ENCODE measurements at regions not wholly inside any gene's neighbourhood (a gene's known extent, or its start where the extent isn't known, plus 50 kb on each side); places are given as distances from the start of the nearest gene placed in this dataset.

DNA sequence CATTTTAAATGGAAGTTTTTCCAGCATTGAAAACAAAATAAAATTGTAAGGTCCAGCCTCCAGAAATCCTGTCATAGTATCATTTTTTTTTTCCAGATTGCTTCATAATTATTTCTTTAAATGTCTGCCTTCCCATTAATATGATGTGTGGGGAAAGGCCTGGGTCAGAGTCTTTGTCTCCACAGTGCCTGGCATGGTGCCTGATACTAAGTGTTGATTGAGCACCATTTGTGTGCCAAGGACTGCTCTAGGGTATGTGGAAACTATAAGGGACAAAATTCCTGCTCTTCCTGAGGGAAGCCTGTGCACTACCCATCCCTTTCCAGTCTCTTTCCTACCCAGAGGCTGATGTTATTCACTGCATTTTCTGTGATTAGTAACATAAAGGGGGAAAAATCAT, 53.1 kb upstream of the BEND4 start:
- DNase-seq (ENCODE audit: low read depth): no peak
- TF ChIP-seq CTCF (IDR thresholded peaks at IDR 0.05; ENCODE audit: low read depth, low read length, missing control alignments): no peak
- H3K4me3 ChIP-seq (ENCODE audit: low read depth, low read length): no peak overlapping the region

DNA sequence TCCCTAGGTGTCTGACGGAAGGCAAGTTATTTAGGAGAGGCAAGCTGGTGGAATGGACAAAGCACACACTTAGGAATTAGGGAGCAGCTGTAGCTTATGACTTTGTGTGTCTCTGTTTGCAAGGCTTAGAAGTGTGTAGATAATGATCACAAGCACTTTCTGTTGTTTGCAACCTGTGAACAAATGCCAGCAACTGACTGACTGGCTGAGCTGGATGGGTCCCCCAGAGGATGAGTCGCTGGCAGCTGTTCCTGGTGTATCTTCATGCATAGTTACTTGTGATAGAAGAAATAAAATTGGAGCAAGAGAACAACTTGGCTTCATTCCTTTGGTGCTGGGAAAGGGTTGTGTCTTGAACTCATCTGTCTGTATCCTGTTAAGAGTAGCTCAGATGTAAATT, 64.2 kb upstream of the BEND4 start:
- TF ChIP-seq CTCF (IDR thresholded peaks at IDR 0.05; ENCODE audit: low read depth, low read length, missing control alignments): no peak

DNA sequence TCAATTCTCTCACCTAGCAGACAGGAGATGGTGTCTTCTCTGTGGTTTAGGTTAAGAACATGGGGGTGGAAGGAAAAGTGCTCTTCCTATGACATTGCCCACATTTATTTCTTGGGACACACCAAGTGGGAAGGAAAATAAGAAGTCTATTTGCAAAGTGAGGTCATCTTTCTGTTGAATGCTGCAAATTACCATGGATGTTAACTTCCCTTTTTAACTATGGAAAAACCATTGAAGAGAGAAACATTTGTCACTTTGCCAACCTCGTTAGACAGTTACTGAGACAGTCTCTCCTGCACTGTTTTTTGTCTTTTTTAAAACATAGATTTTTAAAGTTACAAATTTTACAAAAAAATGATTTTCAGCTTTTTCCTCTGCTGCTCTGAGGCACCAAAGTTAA, 72.8 kb upstream of the BEND4 start:
- no peak for TF ChIP-seq CTCF (IDR thresholded peaks at IDR 0.05; ENCODE audit: low read depth, low read length, missing control alignments)

More for the DNA sequence above, 64.2 kb upstream of the BEND4 start:
- no peak overlapping the region for H3K4me3 ChIP-seq (ENCODE audit: low read depth, low read length)
- DNase-seq (ENCODE audit: low read depth): no peak

GRCh38 chr4:42234817-42235216, 82.4 kb upstream of the BEND4 start:
- peak; percentile 4 for TF ChIP-seq CTCF (IDR thresholded peaks at IDR 0.05; ENCODE audit: low read depth, low read length, missing control alignments)
- H3K4me3 ChIP-seq (ENCODE audit: low read depth, low read length): no peak overlapping the region
- DNase-seq (ENCODE audit: low read depth): no peak

More for the DNA sequence above, 72.8 kb upstream of the BEND4 start:
- no peak for DNase-seq (ENCODE audit: low read depth)
- no peak overlapping the region for H3K4me3 ChIP-seq (ENCODE audit: low read depth, low read length)

GRCh38 chr4:42235304-42236021, 83.0 kb upstream of the BEND4 start:
- H3K4me3 ChIP-seq (ENCODE audit: low read depth, low read length): no peak overlapping the region
- TF ChIP-seq CTCF (IDR thresholded peaks at IDR 0.05; ENCODE audit: low read depth, low read length, missing control alignments): no peak
- DNase-seq (ENCODE audit: low read depth): no peak

DNA sequence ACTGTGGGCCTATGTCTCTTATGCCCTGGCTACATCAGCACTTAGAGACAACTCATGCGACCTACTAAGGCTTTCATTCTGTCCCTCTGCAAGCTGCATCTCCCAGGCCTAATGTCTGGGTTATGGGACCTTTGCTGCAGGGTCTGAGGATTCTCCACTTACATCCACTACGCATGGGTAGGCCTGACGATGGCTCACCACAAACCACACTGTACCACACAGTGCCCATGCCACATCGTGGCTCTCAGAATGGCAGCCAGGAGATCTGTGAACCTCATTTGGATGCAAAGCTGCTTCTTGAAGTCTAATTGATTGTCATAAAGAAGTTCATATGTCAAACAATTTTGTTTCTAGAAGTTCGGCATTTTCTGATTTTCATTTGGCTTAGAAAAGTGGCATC, 84.6 kb upstream of the BEND4 start:
- DNase-seq (ENCODE audit: low read depth): no peak
- TF ChIP-seq CTCF (IDR thresholded peaks at IDR 0.05; ENCODE audit: low read depth, low read length, missing control alignments): no peak
- no peak overlapping the region for H3K4me3 ChIP-seq (ENCODE audit: low read depth, low read length)

DNA sequence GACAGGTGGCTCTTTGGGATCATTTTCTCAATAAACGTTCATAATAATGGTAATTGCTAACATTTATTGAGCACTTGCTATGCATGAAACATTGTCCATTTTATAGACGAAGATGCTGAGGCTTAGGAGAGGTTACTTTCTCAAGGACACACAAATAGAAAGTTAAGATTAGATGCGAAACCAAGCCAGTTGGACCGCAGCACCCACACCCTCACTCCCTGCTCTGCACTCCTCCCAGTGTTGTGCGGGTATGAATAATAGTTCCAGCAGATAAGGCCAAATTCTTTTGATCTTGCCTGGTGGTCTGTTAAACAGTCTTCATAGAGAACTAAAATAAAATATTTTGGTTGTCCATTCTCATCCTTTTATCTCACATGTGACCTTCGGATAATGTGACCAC, 85.0 kb upstream of the BEND4 start:
- H3K4me3 ChIP-seq (ENCODE audit: low read depth, low read length): no peak overlapping the region
- DNase-seq (ENCODE audit: low read depth): no peak
- no peak for TF ChIP-seq CTCF (IDR thresholded peaks at IDR 0.05; ENCODE audit: low read depth, low read length, missing control alignments)
